ENCODE measurements at regions not wholly inside any gene's neighbourhood (a gene's known extent, or its start where the extent isn't known, plus 50 kb on each side); places are given as distances from the start of the nearest gene placed in this dataset.

GRCh38 chr20:12414446-12415274, 497.0 kb downstream of the BTBD3 start (continued):
- TF ChIP-seq CTCF (IDR thresholded peaks at IDR 0.05; ENCODE audit: low read depth, low read length, missing input control), result no peak
- no peak for TF ChIP-seq HNF4G (IDR thresholded peaks at IDR 0.05)
- no peak for TF ChIP-seq RAD21 (IDR thresholded peaks at IDR 0.05)
- TF ChIP-seq GABPA (IDR thresholded peaks at IDR 0.05 in 1 of 2, conservative IDR thresholded peaks at IDR 0.05 in 1 of 2), result no peak
- no peak for TF ChIP-seq RXRA (IDR thresholded peaks at IDR 0.05)
- no peak for TF ChIP-seq MAX (IDR thresholded peaks at IDR 0.05)
- TF ChIP-seq FOXA2 (IDR thresholded peaks at IDR 0.05), result no peak
- no peak for TF ChIP-seq SP1 (IDR thresholded peaks at IDR 0.05)
- no peak for TF ChIP-seq JUND (IDR thresholded peaks at IDR 0.05)

GRCh38 chr20:12416281-12416680, 498.6 kb downstream of the BTBD3 start:
- 57% methylated on average over 4 of the region's 4 CpGs for WGBS
- no peak for DNase-seq (ENCODE audit: low spot score)
- no peaks in the 10 kb centered on the region for H3K27me3 ChIP-seq (ENCODE audit: control insufficient read depth in 4 of 4, insufficient read depth in 4 of 4, low read length in 3 of 4)
- H3K9ac ChIP-seq (ENCODE audit: low read depth in 1 of 2, low read length in 2 of 2), result no peak overlapping the region
- no peaks in the 10 kb centered on the region for H3K4me1 ChIP-seq (ENCODE audit: control insufficient read depth in 4 of 4, insufficient read depth in 4 of 4, low read length in 3 of 4)
- TF ChIP-seq CTCF (IDR thresholded peaks at IDR 0.05; ENCODE audit: low read depth, low read length, missing input control) (no peak), EGR1 (IDR thresholded peaks at IDR 0.05; ENCODE audit: low read depth in 2 of 2) (no peak), SP1 (IDR thresholded peaks at IDR 0.05) (no peak), YY1 (IDR thresholded peaks at IDR 0.05) (no peak), TAF1 (conservative IDR thresholded peaks at IDR 0.05) (no peak), JUND (IDR thresholded peaks at IDR 0.05) (no peak), NR2F2 (IDR thresholded peaks at IDR 0.05) (no peak), HNF4A (conservative IDR thresholded peaks at IDR 0.05) (no peak), FOXA2 (IDR thresholded peaks at IDR 0.05) (no peak), ATF3 (IDR thresholded peaks at IDR 0.05) (no peak), RXRA (IDR thresholded peaks at IDR 0.05) (no peak), REST (IDR thresholded peaks at IDR 0.05) (no peak), HNF4G (IDR thresholded peaks at IDR 0.05) (no peak), MAX (IDR thresholded peaks at IDR 0.05) (no peak), ZBTB33 (IDR thresholded peaks at IDR 0.05) (no peak), GABPA (IDR thresholded peaks at IDR 0.05 in 1 of 2, conservative IDR thresholded peaks at IDR 0.05 in 1 of 2) (no peak), RAD21 (IDR thresholded peaks at IDR 0.05) (no peak), FOXA1 (IDR thresholded peaks at IDR 0.05) (no peak)
- no peaks in the 10 kb centered on the region for H3K9me3 ChIP-seq (ENCODE audit: control insufficient read depth in 4 of 4, low read length in 3 of 4)
- H3K4me3 ChIP-seq (ENCODE audit: low read depth in 1 of 3, low read length in 3 of 3), result no peak overlapping the region
- no peaks in the 10 kb centered on the region for H3K36me3 ChIP-seq (ENCODE audit: control insufficient read depth in 4 of 4, insufficient read depth in 3 of 4, low read depth in 1 of 4, low read length in 3 of 4)
- no peak overlapping the region for H3K27ac ChIP-seq (ENCODE audit: low read depth in 1 of 2, low read length in 2 of 2)
